MM.1S (cell line): ENCODE measurements at regions not wholly inside any gene's neighbourhood (a gene's known extent, or its start where the extent isn't known, plus 50 kb on each side); places are given as distances from the start of the nearest gene placed in this dataset.

Source experiments
- DNase-seq: peaks from one replicate; pipeline ENCODE4 v3.0.0-alpha.2; 2015
- H2AFZ ChIP-seq: fragments of 300-600 bp; sonication (generic); 2 replicates; pipeline ENCODE4 v1.6.0; 2016; ENCODE audit warnings: antibody characterized with exemption, low read length
- H3F3A ChIP-seq: fragments of 300-600 bp; sonication (generic); 2 replicates; pipeline ENCODE4 v1.6.1; 2016; ENCODE audit warnings: mild to moderate bottlenecking, antibody characterized with exemption, low read length, moderate library complexity, mixed read lengths; ENCODE audit not compliant: insufficient read depth
- H3K27ac ChIP-seq: fragments of 300-600 bp; sonication (generic); 2 replicates; pipeline ENCODE4 v1.5.1; 2016; ENCODE audit warnings: mild to moderate bottlenecking, low read length
- H3K27me3 ChIP-seq: fragments of 300-600 bp; sonication (generic); replicated peaks from 2 replicates; pipeline ENCODE4 v1.6.0; 2016; ENCODE audit warnings: low read length; ENCODE audit not compliant: insufficient read depth
- H3K36me3 ChIP-seq: fragments of 300-600 bp; sonication (generic); replicated peaks from 2 replicates; pipeline ENCODE4 v1.6.1; 2016; ENCODE audit warnings: mild to moderate bottlenecking, low read length, mixed read lengths; ENCODE audit not compliant: insufficient read depth
- H3K4me1 ChIP-seq: fragments of 300-600 bp; sonication (generic); 2 replicates; pipeline ENCODE4 v1.6.1; 2016; ENCODE audit warnings: low read length, mixed read lengths
- H3K4me2 ChIP-seq: fragments of 300-600 bp; sonication (generic); 2 replicates; pipeline ENCODE4 v1.6.0; 2016; ENCODE audit warnings: low read depth, low read length
- H3K4me3 ChIP-seq: fragments of 300-600 bp; sonication (generic); 2 replicates; pipeline ENCODE4 v1.5.1; 2016; ENCODE audit warnings: low read length, mixed read lengths
- H3K79me2 ChIP-seq: fragments of 300-600 bp; sonication (generic); 2 replicates; pipeline ENCODE4 v1.6.1; 2016; ENCODE audit warnings: mixed run types, low read length, mixed read lengths
- H3K9ac ChIP-seq: fragments of 300-600 bp; sonication (generic); 2 replicates; pipeline ENCODE4 v1.6.1; 2016; ENCODE audit warnings: low read length, mixed read lengths
- H3K9me2 ChIP-seq: fragments of 300-600 bp; sonication (generic); replicated peaks from 2 replicates; pipeline ENCODE4 v1.6.1; 2016; ENCODE audit warnings: mild to moderate bottlenecking, low read length, mixed read lengths; ENCODE audit not compliant: insufficient read depth
- H3K9me3 ChIP-seq: fragments of 300-600 bp; sonication (generic); replicated peaks from 2 replicates; pipeline ENCODE4 v1.6.1; 2016; ENCODE audit warnings: mild to moderate bottlenecking, low read length, mixed read lengths; ENCODE audit not compliant: insufficient read depth
- H4K20me1 ChIP-seq: fragments of 300-600 bp; sonication (generic); 2 replicates; pipeline ENCODE4 v1.6.1; 2016; ENCODE audit warnings: mild to moderate bottlenecking, low read length, moderate library complexity, mixed read lengths; ENCODE audit not compliant: insufficient read depth
- EZH2 ChIP-seq: fragments of 300-600 bp; sonication (generic); optimal IDR thresholded peaks from 2 replicates; pipeline ENCODE3; 2017; ENCODE audit warnings: low read depth, mild to moderate bottlenecking, antibody characterized with exemption, low read length, mixed read lengths
- EZH2phosphoT487 ChIP-seq: fragments of 300-600 bp; sonication (generic); IDR thresholded peaks from 2 replicates; pipeline ENCODE4 v1.6.1; 2018; ENCODE audit warnings: antibody characterized with exemption, low read length
- TF ChIP-seq, protein P1 (sequence below): fragments of 300-600 bp; sonication (generic); IDR thresholded peaks from 2 replicates; pipeline ENCODE4 v1.5.1; 2016; ENCODE audit warnings: antibody characterized with exemption, low read length, mixed read lengths

DNA sequence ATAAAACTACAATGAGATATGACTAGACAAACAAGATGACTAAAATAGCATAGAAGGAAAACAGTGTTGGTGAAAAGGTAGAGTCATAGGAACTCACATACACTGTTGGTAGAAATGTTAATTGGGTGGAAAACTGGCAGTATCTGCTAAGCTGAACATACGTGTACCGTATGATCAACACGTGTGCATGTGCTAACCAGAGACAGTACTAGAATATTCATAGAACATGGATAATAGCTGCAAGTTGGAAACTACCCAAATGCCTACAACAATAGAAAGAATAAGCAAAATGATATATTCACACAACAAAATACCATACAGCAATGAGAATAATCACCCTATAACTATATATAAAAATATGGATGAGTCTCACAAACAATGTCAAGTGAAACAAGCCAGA, 184.0 kb downstream of the IBTK start:
- TF ChIP-seq EZH2: no peak
- TF ChIP-seq, protein P1, sequence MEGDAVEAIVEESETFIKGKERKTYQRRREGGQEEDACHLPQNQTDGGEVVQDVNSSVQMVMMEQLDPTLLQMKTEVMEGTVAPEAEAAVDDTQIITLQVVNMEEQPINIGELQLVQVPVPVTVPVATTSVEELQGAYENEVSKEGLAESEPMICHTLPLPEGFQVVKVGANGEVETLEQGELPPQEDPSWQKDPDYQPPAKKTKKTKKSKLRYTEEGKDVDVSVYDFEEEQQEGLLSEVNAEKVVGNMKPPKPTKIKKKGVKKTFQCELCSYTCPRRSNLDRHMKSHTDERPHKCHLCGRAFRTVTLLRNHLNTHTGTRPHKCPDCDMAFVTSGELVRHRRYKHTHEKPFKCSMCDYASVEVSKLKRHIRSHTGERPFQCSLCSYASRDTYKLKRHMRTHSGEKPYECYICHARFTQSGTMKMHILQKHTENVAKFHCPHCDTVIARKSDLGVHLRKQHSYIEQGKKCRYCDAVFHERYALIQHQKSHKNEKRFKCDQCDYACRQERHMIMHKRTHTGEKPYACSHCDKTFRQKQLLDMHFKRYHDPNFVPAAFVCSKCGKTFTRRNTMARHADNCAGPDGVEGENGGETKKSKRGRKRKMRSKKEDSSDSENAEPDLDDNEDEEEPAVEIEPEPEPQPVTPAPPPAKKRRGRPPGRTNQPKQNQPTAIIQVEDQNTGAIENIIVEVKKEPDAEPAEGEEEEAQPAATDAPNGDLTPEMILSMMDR: no peak
- no peak for TF ChIP-seq EZH2phosphoT487
- H3K4me1 ChIP-seq: peaks cover 13% of the 10 kb centered on the region
- H3K27ac ChIP-seq: no peak overlapping the region
- H2AFZ ChIP-seq: no peak overlapping the region
- no peaks in the 10 kb centered on the region for H3K79me2 ChIP-seq
- H3K4me3 ChIP-seq: no peak overlapping the region
- H4K20me1 ChIP-seq: no peaks in the 10 kb centered on the region
- no peak for DNase-seq
- no peaks in the 10 kb centered on the region for H3K9me2 ChIP-seq
- no peak overlapping the region for H3K4me2 ChIP-seq
- no peaks in the 10 kb centered on the region for H3F3A ChIP-seq
- no peaks in the 10 kb centered on the region for H3K36me3 ChIP-seq
- H3K9me3 ChIP-seq: no peaks in the 10 kb centered on the region
- H3K27me3 ChIP-seq: no peaks in the 10 kb centered on the region
- H3K9ac ChIP-seq: no peak overlapping the region

DNA sequence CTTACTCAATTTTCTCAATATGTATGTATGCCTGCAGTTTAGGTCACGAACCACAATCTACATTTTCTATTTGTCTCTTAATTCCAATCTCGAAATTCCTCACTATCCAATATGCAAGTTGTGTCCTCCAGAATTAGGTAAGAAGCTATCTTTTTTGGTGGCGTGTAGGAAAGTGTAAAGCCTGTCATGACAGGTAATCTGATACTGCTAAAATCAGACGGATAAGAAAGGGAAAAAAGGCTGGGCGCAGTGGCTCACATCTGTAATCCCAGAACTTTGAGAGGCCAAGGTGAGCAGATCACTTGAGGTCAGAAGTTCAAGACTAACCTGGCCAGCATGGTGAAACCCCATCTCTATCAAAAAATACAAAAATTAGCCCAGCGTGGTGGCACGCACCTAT, 185.3 kb downstream of the IBTK start:
- H3K4me3 ChIP-seq: no peak overlapping the region
- no peak overlapping the region for H2AFZ ChIP-seq
- no peaks in the 10 kb centered on the region for H3K79me2 ChIP-seq
- H3K27me3 ChIP-seq: no peaks in the 10 kb centered on the region
- H3K9me2 ChIP-seq: no peaks in the 10 kb centered on the region
- no peak overlapping the region for H3K9ac ChIP-seq
- no peak overlapping the region for H3K27ac ChIP-seq
- no peak overlapping the region for H3K4me2 ChIP-seq
- H4K20me1 ChIP-seq: no peaks in the 10 kb centered on the region
- no peak for DNase-seq
- TF ChIP-seq EZH2: no peak
- TF ChIP-seq, protein P1: no peak
- H3K36me3 ChIP-seq: no peaks in the 10 kb centered on the region
- no peaks in the 10 kb centered on the region for H3K9me3 ChIP-seq
- peaks cover 9% of the 10 kb centered on the region for H3K4me1 ChIP-seq
- no peaks in the 10 kb centered on the region for H3F3A ChIP-seq

DNA sequence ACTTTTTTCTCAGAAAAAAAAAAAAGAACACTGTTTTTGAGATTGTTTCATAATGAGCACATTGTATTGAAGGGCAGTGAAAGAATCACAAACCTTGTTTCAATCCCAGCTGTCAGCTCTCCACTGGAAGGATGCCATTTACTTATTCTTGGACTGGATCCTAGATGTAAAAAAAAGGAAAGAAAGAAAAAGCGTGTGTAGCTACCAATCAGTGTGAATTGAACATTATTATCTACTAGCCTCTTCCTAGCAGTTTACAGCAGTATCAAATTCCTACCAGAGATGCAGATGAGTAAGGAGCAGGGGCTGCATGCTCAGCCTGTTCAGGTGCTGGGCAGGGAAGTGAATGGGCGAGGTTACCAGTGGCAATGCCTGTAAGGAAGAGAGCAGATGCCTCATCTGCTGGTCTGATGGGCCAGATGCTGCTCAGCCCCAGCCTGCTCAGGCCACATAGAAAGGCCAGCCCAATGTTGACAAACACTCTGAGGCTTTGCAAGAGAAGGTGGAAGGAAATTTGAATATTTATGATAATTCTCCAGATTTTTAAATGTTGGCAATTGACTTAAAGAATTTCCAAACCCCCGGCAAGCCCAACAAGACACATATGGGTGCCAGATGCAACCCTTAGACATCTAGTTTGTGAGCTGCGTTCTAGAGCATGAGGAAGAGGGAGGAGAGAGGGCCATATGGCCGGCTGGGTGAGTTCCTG, 189.5 kb downstream of the IBTK start:
- Histone ChIP-seq H3F3A (no peaks in the 10 kb centered on the region), H3K79me2 (no peaks in the 10 kb centered on the region), H3K9me2 (no peaks in the 10 kb centered on the region), H3K9me3 (no peaks in the 10 kb centered on the region), H3K4me2 (no peak overlapping the region), H3K4me1 (no peaks in the 10 kb centered on the region), H3K4me3 (no peak overlapping the region), H3K27ac (no peak overlapping the region), H4K20me1 (no peaks in the 10 kb centered on the region), H2AFZ (no peak overlapping the region), H3K27me3 (no peaks in the 10 kb centered on the region), H3K36me3 (no peaks in the 10 kb centered on the region), H3K9ac (no peak overlapping the region)
- TF ChIP-seq EZH2phosphoT487 (no peak), EZH2 (no peak)
- TF ChIP-seq, protein P1: no peak
- no peak for DNase-seq
